PC-9 (cell line): ENCODE measurements at regions not wholly inside any gene's neighbourhood (a gene's known extent, or its start where the extent isn't known, plus 50 kb on each side); places are given as distances from the start of the nearest gene placed in this dataset.

Experiments
- BruUV-seq: library from RNA; stranded (reverse); fragments of 400-500 nt; replicated peaks from 2 replicates; lab custom pipeline; 2021; lab: Mats Ljungman, UMichigan
- CTCF ChIA-PET: fragments of 300-600 bp; sonication (Branson Sonifier 250); formaldehyde crosslinking; loops from one replicate; lab custom pipeline; 2022; ENCODE audit warnings: antibody characterized with exemption; lab: Charles Lee
- POLR2A ChIA-PET: fragments of 300-600 bp; sonication (Branson Sonifier 250); formaldehyde crosslinking; loops from one replicate; lab custom pipeline; 2022; ENCODE audit warnings: antibody characterized with exemption; ENCODE audit not compliant: unreplicated experiment; lab: Charles Lee
- DNase-seq, 2 experiments: peaks; one replicate each; pipeline versions ENCODE4 v3.0.0 to v3.0.0-alpha.2; 2015 to 2022; ENCODE audit warnings: mixed read lengths in 1 of 2
- H2AFZ ChIP-seq: fragments of 200-600 bp; sonication (generic); 2 replicates; pipeline ENCODE4 v1.8.1; 2017; ENCODE audit warnings: antibody characterized with exemption
- H3F3A ChIP-seq: fragments of 200-600 bp; sonication (generic); 2 replicates; pipeline ENCODE4 v1.8.1; 2017; ENCODE audit warnings: antibody characterized with exemption, mild to moderate bottlenecking, low read depth; ENCODE audit not compliant: insufficient read depth
- H3K27ac ChIP-seq: fragments of 200-600 bp; sonication (generic); 2 replicates; pipeline ENCODE4 v1.6.1; 2016; ENCODE audit warnings: mixed run types
- H3K27me3 ChIP-seq: fragments of 200-600 bp; sonication (generic); 2 replicates; pipeline ENCODE4 v1.6.1; 2016; ENCODE audit warnings: low read depth, mixed run types; ENCODE audit not compliant: insufficient read depth
- H3K36me3 ChIP-seq: fragments of 200-600 bp; sonication (generic); 2 replicates; pipeline ENCODE4 v1.6.1; 2016; ENCODE audit warnings: low read depth, mixed run types
- H3K4me1 ChIP-seq: fragments of 200-600 bp; sonication (generic); replicated peaks from 2 replicates; pipeline ENCODE4 v1.6.1; 2016; ENCODE audit warnings: mixed run types; ENCODE audit not compliant: insufficient read depth
- H3K4me2 ChIP-seq: fragments of 200-600 bp; sonication (generic); 2 replicates; pipeline ENCODE4 v1.6.1; 2017; ENCODE audit warnings: mixed run types
- H3K4me3 ChIP-seq: fragments of 200-600 bp; sonication (generic); 2 replicates; pipeline ENCODE4 v1.6.1; 2016; ENCODE audit warnings: mixed run types
- H3K79me2 ChIP-seq: fragments of 200-600 bp; sonication (generic); 2 replicates; pipeline ENCODE4 v1.6.1; 2017; ENCODE audit warnings: low read depth, mixed run types
- H3K9me2 ChIP-seq: fragments of 200-600 bp; sonication (generic); 2 replicates; pipeline ENCODE4 v1.8.1; 2017; ENCODE audit warnings: mild to moderate bottlenecking; ENCODE audit not compliant: insufficient read depth
- H3K9me3 ChIP-seq: fragments of 200-600 bp; sonication (generic); 2 replicates; pipeline ENCODE4 v1.8.1; 2016; ENCODE audit warnings: low read depth; ENCODE audit not compliant: insufficient read depth
- H4K20me1 ChIP-seq: fragments of 200-600 bp; sonication (generic); 2 replicates; pipeline ENCODE4 v1.8.1; 2017; ENCODE audit not compliant: insufficient read depth
- CTCF ChIP-seq: fragments of 200-600 bp; sonication (generic); conservative IDR thresholded peaks from 2 replicates; pipeline ENCODE4 v1.6.1; 2017; ENCODE audit warnings: mixed run types, antibody characterized with exemption, mild to moderate bottlenecking, moderate library complexity
- EZH2 ChIP-seq: fragments of 200-600 bp; sonication (generic); IDR thresholded peaks from 2 replicates; pipeline ENCODE4 v1.8.0; 2017; ENCODE audit warnings: antibody characterized with exemption, low read depth
- intact Hi-C: fragments of 100-400 bp; cut with micrococcal nuclease; formaldehyde crosslinking; loops from one replicate; pipeline ENCODE4 v1.10.0; 2022; ENCODE audit not compliant: unreplicated experiment

- no peak overlapping the region for H3K27ac ChIP-seq
- no peaks in the 10 kb centered on the region for H4K20me1 ChIP-seq
- no peak overlapping the region for H2AFZ ChIP-seq
- no peak for TF ChIP-seq EZH2
- TF ChIP-seq CTCF = no peak
- H3K4me1 ChIP-seq = no peaks in the 10 kb centered on the region
- ChIA-PET POLR2A (no interaction called here), CTCF (no interaction called here)
- H3K79me2 ChIP-seq = no peaks in the 10 kb centered on the region
- no peaks in the 10 kb centered on the region for H3K9me3 ChIP-seq
- DNase-seq = no peak
- H3K36me3 ChIP-seq = no peaks in the 10 kb centered on the region
- intact Hi-C loops = no loop called here
- no peak overlapping the region for H3K4me3 ChIP-seq
- no TSS peak for BruUV-seq
- no peaks in the 10 kb centered on the region for H3K27me3 ChIP-seq
- H3K9me2 ChIP-seq = 0 out of 2 replicates have a peak, but pooled peaks cover 3% of the 10 kb centered on the region
- H3F3A ChIP-seq = no peaks in the 10 kb centered on the region
- H3K4me2 ChIP-seq = no peak overlapping the region
These were observed 450.4 kb downstream of the GPATCH2 start for GRCh38 chr1:217180443-217180842.

DNA sequence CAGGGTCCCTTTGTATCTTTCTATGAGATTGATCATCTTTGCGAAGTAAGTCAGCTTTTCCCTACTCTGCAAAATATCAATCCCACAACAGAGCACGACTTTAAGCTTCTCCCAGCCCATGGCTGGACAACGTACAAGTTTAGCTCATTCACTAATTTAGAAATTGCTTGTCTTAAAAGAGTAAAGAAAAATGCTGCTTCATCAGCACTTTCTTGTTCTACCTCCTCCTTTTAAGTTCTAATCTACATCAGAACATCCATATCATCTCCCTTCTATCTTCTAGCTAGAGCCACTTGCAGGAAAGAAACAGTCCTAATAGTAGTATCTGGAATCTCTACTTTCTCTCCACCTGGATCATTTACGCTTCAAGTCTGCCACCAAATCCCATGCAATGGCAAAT lies 441.2 kb upstream of the ESRRG start:
- Histone ChIP-seq H3K27me3 (no peaks in the 10 kb centered on the region; the same call in 1 of the 2 replicates), H3F3A (no peaks in the 10 kb centered on the region), H3K36me3 (no peaks in the 10 kb centered on the region), H3K4me2 (no peak overlapping the region), H2AFZ (no peak overlapping the region), H3K27ac (no peak overlapping the region), H3K9me3 (no peaks in the 10 kb centered on the region), H3K4me1 (no peaks in the 10 kb centered on the region), H3K79me2 (no peaks in the 10 kb centered on the region), H3K4me3 (no peak overlapping the region), H3K9me2 (no peaks in the 10 kb centered on the region), H4K20me1 (no peaks in the 10 kb centered on the region)
- intact Hi-C loops = no loop called here
- BruUV-seq = no TSS peak
- TF ChIP-seq CTCF = no peak
- TF ChIP-seq EZH2 = no peak
- ChIA-PET POLR2A (no interaction called here), CTCF (no interaction called here)
- no peak for DNase-seq

DNA sequence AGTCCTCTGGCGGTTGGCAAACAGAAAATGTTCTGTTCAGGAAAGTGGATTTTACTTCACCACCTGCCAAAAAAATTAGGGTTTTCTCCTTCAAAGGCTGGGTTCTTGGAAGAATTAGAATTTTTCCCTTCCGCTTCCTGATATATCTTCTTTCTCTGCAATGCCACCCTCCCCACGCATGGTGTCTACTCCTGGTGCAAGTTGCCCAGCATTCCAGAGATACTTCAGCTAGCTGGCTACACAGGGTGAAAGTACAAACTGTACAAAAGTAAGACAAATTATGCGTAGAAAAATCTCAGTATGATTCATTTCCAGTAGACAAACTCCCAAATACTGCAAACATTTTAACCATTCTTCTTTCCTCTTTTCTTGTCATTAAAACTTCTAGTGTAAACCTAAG lies 430.1 kb upstream of the ESRRG start:
- no peak overlapping the region for H2AFZ ChIP-seq
- ChIA-PET CTCF (no interaction called here), POLR2A (no interaction called here)
- H3K9me3 ChIP-seq = no peaks in the 10 kb centered on the region
- no peaks in the 10 kb centered on the region for H3K9me2 ChIP-seq
- DNase-seq = no peak
- no peaks in the 10 kb centered on the region for H4K20me1 ChIP-seq
- no peaks in the 10 kb centered on the region for H3K36me3 ChIP-seq
- no peaks in the 10 kb centered on the region for H3F3A ChIP-seq
- no peak for TF ChIP-seq CTCF
- no peak for TF ChIP-seq EZH2
- no peaks in the 10 kb centered on the region for H3K4me1 ChIP-seq
- no peak overlapping the region for H3K4me2 ChIP-seq
- H3K27me3 ChIP-seq = no peaks in the 10 kb centered on the region
- BruUV-seq = no TSS peak
- H3K27ac ChIP-seq = no peak overlapping the region
- H3K4me3 ChIP-seq = no peak overlapping the region
- intact Hi-C loops = no loop called here
- H3K79me2 ChIP-seq = no peaks in the 10 kb centered on the region
